Large intestine (tissue), 3 donors: ENCODE measurements at regions not wholly inside any gene's neighbourhood (a gene's known extent, or its start where the extent isn't known, plus 50 kb on each side); places are given as distances from the start of the nearest gene placed in this dataset.
"Not testable (repeated sequence)": the region's sequence is repeated elsewhere in the genome, so short reads cannot be mapped to it uniquely, and the experiment has no call there.

Source experiments
- DNase-seq, 2 donors: peaks; one replicate each; pipeline versions ENCODE4 v3.0.0 to v3.0.0-alpha.2; 2013
- H3K27ac ChIP-seq: one replicate; pipeline ENCODE4 v1.5.1; 2013; ENCODE audit warnings: low read length
- H3K27me3 ChIP-seq: 2 replicates; pipeline ENCODE4 v1.6.1; 2013; ENCODE audit warnings: low read length; ENCODE audit not compliant: control insufficient read depth, insufficient read depth
- H3K36me3 ChIP-seq: 2 replicates; pipeline ENCODE4 v1.6.1; 2013; ENCODE audit warnings: low read length; ENCODE audit not compliant: control insufficient read depth, insufficient read depth
- H3K4me1 ChIP-seq: one replicate; pipeline ENCODE4 v1.6.1; 2013; ENCODE audit warnings: low read length; ENCODE audit not compliant: control insufficient read depth, insufficient read depth
- H3K4me3 ChIP-seq: one replicate; pipeline ENCODE4 v1.5.1; 2013; ENCODE audit warnings: low read length
- H3K9me3 ChIP-seq: one replicate; pipeline ENCODE4 v1.6.1; 2013; ENCODE audit warnings: mild to moderate bottlenecking, low read depth, low read length, moderate library complexity; ENCODE audit not compliant: control insufficient read depth
- WGBS: methylation state at CpG from one replicate; pipeline ENCODE4 v1.1.5; 2013; ENCODE audit warnings: low lambda C conversion rate; ENCODE audit not compliant: insufficient coverage; 5-methylcytosine and 5-hydroxymethylcytosine counted together

DNA sequence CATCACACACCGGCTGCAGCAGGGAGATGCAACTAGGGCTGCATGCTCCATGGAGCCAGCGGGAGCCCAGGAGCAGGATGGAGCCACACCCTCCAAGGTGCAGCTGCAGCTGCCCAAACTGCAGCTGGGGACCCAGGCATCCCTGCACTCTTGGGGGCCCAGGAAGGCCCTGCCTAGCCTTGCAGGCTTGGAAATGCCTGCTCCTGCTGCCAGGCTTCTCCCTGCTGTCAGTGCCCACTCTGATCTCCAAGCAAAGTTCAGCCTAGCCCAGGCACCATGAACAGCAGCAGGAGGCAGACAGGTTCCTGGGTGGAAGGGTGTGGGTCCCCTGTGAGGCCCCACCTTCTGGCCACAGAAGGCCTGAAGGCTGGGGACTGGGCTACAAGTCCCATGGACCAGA, 1057.1 kb downstream of the CDH8 start:
- Histone ChIP-seq H3K4me3 (no peak overlapping the region), H3K27me3 (no peaks in the 10 kb centered on the region), H3K27ac (no peak overlapping the region), H3K4me1 (no peaks in the 10 kb centered on the region), H3K9me3 (no peaks in the 10 kb centered on the region), H3K36me3 (no peaks in the 10 kb centered on the region)
- no CpG with 5 or more reads among the region's 2 CpGs for WGBS
- DNase-seq = no peak

DNA sequence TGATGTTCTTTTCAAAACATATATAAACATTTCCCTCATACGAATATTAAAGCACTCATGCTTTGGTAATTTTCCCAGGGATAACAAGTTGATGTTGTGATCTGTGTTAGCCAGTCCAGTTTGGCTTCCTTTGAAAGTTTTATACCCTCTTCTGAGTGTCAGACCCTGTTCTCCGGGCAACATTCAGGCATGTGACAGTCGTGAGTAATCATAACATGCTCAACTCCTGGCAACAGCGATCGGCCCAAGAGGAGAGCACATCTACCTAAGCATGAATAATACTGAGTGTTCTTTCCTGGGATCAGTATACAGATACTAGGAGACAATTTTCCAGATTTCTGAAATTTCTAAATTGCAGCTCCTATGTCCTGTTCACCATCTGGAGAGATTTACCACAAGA, 1086.4 kb downstream of the CDH8 start:
- H3K27ac ChIP-seq = no peak overlapping the region
- H3K27me3 ChIP-seq = no peaks in the 10 kb centered on the region
- H3K4me3 ChIP-seq = no peak overlapping the region
- peaks cover 3% of the 10 kb centered on the region for H3K9me3 ChIP-seq
- WGBS = no CpG with 5 or more reads among the region's 5 CpGs
- DNase-seq = no peak
- H3K36me3 ChIP-seq = no peaks in the 10 kb centered on the region
- H3K4me1 ChIP-seq = no peaks in the 10 kb centered on the region

DNA sequence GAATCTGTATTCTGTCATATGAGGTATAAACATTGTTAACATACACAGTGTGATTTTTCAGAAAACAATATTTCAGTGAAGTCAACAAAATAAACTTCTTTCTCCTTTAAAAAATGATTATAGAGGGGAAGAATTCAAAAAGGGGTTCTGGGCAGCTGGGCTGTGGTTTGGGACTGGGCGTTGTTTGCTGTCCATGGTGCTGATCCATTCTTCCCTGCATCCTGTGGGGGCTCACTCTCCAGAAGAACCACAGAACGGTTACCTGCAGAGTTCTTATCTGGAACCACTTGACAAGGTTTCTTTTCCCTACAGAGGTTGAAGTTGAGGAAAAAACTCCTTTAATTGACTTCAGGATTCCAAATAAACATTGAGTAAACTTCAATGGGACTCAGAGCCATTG, 1091.0 kb downstream of the CDH8 start:
- WGBS = 20% methylated on average over 1 of the region's 2 CpGs
- Histone ChIP-seq H3K36me3 (no peaks in the 10 kb centered on the region), H3K9me3 (no peaks in the 10 kb centered on the region), H3K27ac (no peak overlapping the region), H3K4me1 (no peaks in the 10 kb centered on the region), H3K27me3 (no peaks in the 10 kb centered on the region), H3K4me3 (no peak overlapping the region)
- DNase-seq = no peak

DNA sequence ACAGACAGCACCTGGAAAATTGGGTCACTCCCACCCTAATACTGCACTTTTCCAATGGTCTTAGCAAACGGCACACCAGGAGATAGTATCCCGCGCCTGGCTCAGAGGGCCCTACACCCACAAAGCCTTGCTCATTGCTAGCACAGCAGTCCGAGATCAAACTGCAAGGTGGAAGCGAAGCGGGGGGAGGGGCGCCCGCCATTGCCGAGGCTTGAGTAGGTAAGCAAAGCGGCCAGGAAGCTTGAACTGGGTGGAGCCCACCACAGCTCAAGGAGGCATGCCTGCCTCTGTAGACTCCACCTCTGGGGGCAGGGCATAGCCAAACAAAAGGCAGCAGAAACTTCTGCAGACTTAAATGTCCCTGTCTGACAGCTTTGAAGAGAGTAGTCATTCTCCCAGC, 1100.0 kb downstream of the CDH8 start:
- WGBS = no CpG with 5 or more reads among the region's 10 CpGs
- H3K4me1 ChIP-seq, DNase-seq, H3K9me3 ChIP-seq, H3K4me3 ChIP-seq, H3K27ac ChIP-seq, H3K36me3 ChIP-seq, H3K27me3 ChIP-seq: not testable (repeated sequence)

DNA sequence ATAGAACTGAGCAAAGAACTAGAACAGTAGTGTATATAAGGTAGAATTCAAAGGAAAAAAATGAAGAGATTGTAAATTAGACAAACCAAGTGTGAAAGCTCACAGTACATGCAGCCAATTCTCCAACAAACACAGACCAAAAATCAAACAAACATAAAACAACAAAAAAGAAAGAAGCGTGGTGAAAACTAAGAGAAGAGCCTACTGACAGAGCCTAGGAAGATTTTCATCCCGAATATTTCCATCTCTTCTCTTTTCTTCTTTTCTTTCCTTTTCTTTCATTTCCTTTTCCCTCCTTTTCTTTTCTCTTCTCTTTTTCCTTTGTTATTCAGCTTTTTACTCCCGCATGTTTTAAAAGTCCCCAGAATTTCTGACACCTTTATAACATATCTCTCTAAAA, 1103.6 kb downstream of the CDH8 start:
- H3K36me3 ChIP-seq = no peaks in the 10 kb centered on the region
- DNase-seq = no peak
- H3K9me3 ChIP-seq = no peaks in the 10 kb centered on the region
- no peaks in the 10 kb centered on the region for H3K27me3 ChIP-seq
- no peak overlapping the region for H3K27ac ChIP-seq
- WGBS = 96% methylated on average over 3 of the region's 3 CpGs
- H3K4me3 ChIP-seq = no peak overlapping the region
- no peaks in the 10 kb centered on the region for H3K4me1 ChIP-seq

DNA sequence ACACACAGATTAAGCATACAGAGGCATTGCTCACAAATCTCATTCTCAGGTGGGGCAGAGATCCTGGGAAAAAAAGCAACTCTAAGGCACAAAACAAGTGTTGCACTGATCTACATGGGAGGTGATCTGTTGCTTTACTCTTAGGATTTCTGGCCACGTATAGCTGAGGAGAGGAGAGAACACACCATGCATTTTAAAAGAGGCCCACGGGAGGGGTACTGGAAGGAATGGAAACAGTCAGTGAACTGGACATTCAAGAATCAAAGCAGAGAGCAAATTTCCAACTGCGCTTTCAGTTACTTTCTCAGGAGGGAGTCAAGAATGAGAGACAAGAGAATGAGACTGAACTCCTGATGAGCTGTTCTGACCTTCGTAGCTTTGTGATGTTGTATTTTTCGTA, 1105.9 kb downstream of the CDH8 start:
- H3K4me1 ChIP-seq = no peaks in the 10 kb centered on the region
- no peaks in the 10 kb centered on the region for H3K36me3 ChIP-seq
- no peak for DNase-seq
- WGBS = 83% methylated on average over 1 of the region's 5 CpGs
- no peaks in the 10 kb centered on the region for H3K9me3 ChIP-seq
- no peak overlapping the region for H3K27ac ChIP-seq
- H3K4me3 ChIP-seq = no peak overlapping the region
- H3K27me3 ChIP-seq = no peaks in the 10 kb centered on the region

DNA sequence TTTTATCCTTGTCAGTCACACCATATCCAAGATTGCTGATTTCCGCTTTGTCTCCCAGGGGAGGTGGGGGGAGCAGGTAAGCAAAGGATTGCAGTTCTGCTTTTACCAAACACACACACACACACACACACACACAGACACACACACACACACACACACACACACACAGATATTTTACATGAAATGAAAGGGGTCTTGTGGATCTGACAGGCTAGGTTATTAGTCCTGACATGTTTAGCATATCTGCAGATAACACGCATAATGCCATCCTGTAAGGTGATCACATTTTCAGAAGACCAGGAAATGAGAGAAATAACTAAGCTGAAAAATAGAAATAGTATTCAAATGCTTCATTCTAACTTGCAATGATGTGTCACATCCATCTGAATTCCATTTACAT, 1113.3 kb downstream of the CDH8 start:
- no peaks in the 10 kb centered on the region for H3K36me3 ChIP-seq
- H3K4me3 ChIP-seq = no peak overlapping the region
- no peaks in the 10 kb centered on the region for H3K27me3 ChIP-seq
- no peak overlapping the region for H3K27ac ChIP-seq
- WGBS = 100% methylated on average over 1 of the region's 2 CpGs
- H3K9me3 ChIP-seq = no peaks in the 10 kb centered on the region
- H3K4me1 ChIP-seq = no peaks in the 10 kb centered on the region
- DNase-seq = no peak

DNA sequence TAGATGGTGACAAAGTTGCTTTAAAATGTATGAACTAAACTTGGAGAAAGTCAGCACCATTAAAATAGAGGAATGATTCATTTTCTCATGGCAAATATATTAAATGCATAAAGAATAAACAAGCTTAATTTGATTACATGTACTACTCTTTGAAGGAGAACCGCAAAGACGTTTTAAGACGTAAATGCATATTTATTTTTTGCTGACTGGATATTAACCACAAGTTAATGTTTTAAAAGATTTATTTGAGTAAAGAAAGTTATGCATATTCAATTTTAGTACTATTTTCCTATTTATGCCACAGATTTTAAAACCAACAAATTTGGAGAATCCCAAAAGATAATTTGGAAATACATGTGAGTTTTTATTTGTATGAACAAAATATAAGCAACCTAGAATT, 1121.9 kb downstream of the CDH8 start:
- Histone ChIP-seq H3K4me1 (no peaks in the 10 kb centered on the region), H3K27ac (no peak overlapping the region), H3K4me3 (no peak overlapping the region), H3K9me3 (no peaks in the 10 kb centered on the region), H3K27me3 (no peaks in the 10 kb centered on the region), H3K36me3 (no peaks in the 10 kb centered on the region)
- WGBS = 100% methylated on average over 1 of the region's 3 CpGs
- DNase-seq = no peak

DNA sequence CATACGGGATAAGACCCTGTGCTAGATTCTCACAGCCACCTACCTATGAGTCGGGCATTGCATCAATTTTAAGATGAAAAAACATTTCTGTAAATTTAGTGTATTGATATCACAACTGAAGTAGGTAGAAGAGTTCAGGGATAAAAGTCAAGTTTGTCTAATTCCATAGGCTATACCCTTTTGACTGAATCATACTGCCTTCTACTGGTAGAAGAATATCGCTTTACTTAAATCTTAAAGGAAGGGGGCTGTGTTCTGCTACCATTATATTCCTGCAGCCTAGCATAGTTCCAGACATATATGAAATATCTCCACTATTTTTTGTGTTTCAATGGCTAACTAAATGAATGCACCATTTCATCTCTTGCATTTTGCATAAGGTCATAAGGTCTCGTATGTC, 1128.6 kb downstream of the CDH8 start:
- DNase-seq = no peak
- no peaks in the 10 kb centered on the region for H3K9me3 ChIP-seq
- 90% methylated on average over 2 of the region's 4 CpGs for WGBS

DNA sequence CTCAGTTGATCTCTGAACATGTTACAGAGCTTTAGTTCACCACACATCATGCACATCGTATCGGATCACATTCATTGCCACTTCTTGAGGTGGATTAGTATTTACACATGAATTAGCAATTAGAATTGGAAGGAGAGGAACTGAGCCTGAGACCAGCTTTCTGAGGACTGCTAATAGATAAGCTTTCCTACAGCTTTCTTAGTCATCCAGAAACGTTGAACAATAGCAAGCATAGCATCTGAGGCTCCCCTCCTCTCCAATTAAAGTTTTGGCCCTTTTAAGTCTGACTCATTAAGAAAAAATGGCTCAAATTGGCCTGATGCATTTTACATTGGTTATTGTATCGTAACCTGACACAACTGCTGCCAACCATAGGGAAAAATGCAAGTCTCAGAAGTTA, 1130.4 kb downstream of the CDH8 start:
- no peak for DNase-seq
- no peaks in the 10 kb centered on the region for H3K4me1 ChIP-seq
- H3K36me3 ChIP-seq = no peaks in the 10 kb centered on the region
- no peaks in the 10 kb centered on the region for H3K27me3 ChIP-seq
- no peak overlapping the region for H3K27ac ChIP-seq
- no peaks in the 10 kb centered on the region for H3K9me3 ChIP-seq
- 74% methylated on average over 3 of the region's 4 CpGs for WGBS
- no peak overlapping the region for H3K4me3 ChIP-seq

More for the DNA sequence above, 1128.6 kb downstream of the CDH8 start:
- H3K4me3 ChIP-seq = no peak overlapping the region
- no peaks in the 10 kb centered on the region for H3K27me3 ChIP-seq
- no peak overlapping the region for H3K27ac ChIP-seq
- no peaks in the 10 kb centered on the region for H3K36me3 ChIP-seq
- H3K4me1 ChIP-seq = no peaks in the 10 kb centered on the region

DNA sequence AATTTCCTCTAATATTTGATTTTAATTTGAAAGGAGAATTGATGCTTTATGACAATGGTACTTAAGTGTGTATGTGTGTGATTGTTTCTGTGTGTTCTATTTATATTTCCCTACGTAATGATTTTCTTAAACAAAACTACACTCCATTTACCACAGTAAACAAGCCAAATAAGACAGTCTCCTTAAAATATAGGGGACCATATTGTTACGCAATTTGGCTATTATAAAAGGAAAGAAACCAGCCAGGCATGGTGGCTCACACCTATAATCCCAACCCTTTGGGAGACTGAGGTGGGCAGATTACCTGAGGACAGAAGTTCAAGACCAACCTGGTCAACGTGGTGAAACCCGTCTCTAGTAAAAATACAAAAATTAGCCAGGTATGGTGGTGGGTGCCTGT, 1134.1 kb downstream of the CDH8 start:
- H3K4me1 ChIP-seq = no peaks in the 10 kb centered on the region
- no CpG with 5 or more reads among the region's 4 CpGs for WGBS
- no peak overlapping the region for H3K27ac ChIP-seq
- no peak overlapping the region for H3K4me3 ChIP-seq
- H3K27me3 ChIP-seq = no peaks in the 10 kb centered on the region
- H3K36me3 ChIP-seq = no peaks in the 10 kb centered on the region
- no peak for DNase-seq
- no peaks in the 10 kb centered on the region for H3K9me3 ChIP-seq
